NT2/D1 (cell line): ENCODE measurements at regions not wholly inside any gene's neighbourhood (a gene's known extent, or its start where the extent isn't known, plus 50 kb on each side); places are given as distances from the start of the nearest gene placed in this dataset.

Experiments used
- YY1 ChIP-seq: IDR thresholded peaks from 2 replicates; pipeline ENCODE4 v1.6.1; 2011; ENCODE audit not compliant: insufficient read length, insufficient read depth
- ZNF274 ChIP-seq: IDR thresholded peaks from 2 replicates; pipeline ENCODE4 v1.6.1; 2011; ENCODE audit warnings: mild to moderate bottlenecking, low read depth, low read length

GRCh38 chrX:73268463-73268862, 53.8 kb upstream of the NAP1L2 start:
- no peak for TF ChIP-seq ZNF274
- no peak for TF ChIP-seq YY1
